ENCODE measurements at regions not wholly inside any gene's neighbourhood (a gene's known extent, or its start where the extent isn't known, plus 50 kb on each side); places are given as distances from the start of the nearest gene placed in this dataset.
"Not testable (repeated sequence)": the region's sequence is repeated elsewhere in the genome, so short reads cannot be mapped to it uniquely, and the experiment has no call there.

GRCh38 chr13:22880741-22881720 lies 299.7 kb upstream of the SGCG start:
- H3K36me3 Mint-ChIP-seq (ENCODE audit: low read depth) = no peaks in the 10 kb centered on the region
- H3K4me1 Mint-ChIP-seq (ENCODE audit: low read depth) = no peaks in the 10 kb centered on the region
- no peak overlapping the region for H3K4me3 Mint-ChIP-seq

GRCh38 chr13:22881721-22882608 lies 298.8 kb upstream of the SGCG start:
- H3K4me1 Mint-ChIP-seq (ENCODE audit: low read depth); H3K36me3 Mint-ChIP-seq (ENCODE audit: low read depth); H3K9me3 Mint-ChIP-seq; H3K27ac Mint-ChIP-seq; H3K4me3 Mint-ChIP-seq; H3K27me3 Mint-ChIP-seq (ENCODE audit: low read depth): not testable (repeated sequence)

More at GRCh38 chr13:22880741-22881720, 299.7 kb upstream of the SGCG start:
- no peak overlapping the region for H3K27ac Mint-ChIP-seq
- no peaks in the 10 kb centered on the region for H3K9me3 Mint-ChIP-seq
- H3K27me3 Mint-ChIP-seq (ENCODE audit: low read depth) = no peaks in the 10 kb centered on the region

GRCh38 chr13:22883262-22883840 lies 297.4 kb upstream of the SGCG start:
- Mint-ChIP-seq H3K4me3 (no peak overlapping the region), H3K27ac (no peak overlapping the region), H3K36me3 (ENCODE audit: low read depth) (no peaks in the 10 kb centered on the region), H3K4me1 (ENCODE audit: low read depth) (no peaks in the 10 kb centered on the region), H3K9me3 (no peaks in the 10 kb centered on the region), H3K27me3 (ENCODE audit: low read depth) (no peaks in the 10 kb centered on the region)

GRCh38 chr13:22883956-22884355 lies 296.8 kb upstream of the SGCG start:
- no peak overlapping the region for H3K4me3 Mint-ChIP-seq
- no peaks in the 10 kb centered on the region for H3K9me3 Mint-ChIP-seq
- H3K27ac Mint-ChIP-seq = no peak overlapping the region
- H3K36me3 Mint-ChIP-seq (ENCODE audit: low read depth) = no peaks in the 10 kb centered on the region
- no peaks in the 10 kb centered on the region for H3K4me1 Mint-ChIP-seq (ENCODE audit: low read depth)
- H3K27me3 Mint-ChIP-seq (ENCODE audit: low read depth) = no peaks in the 10 kb centered on the region

- not testable (repeated sequence) for H3K4me1 Mint-ChIP-seq (ENCODE audit: low read depth); H3K9me3 Mint-ChIP-seq; H3K27ac Mint-ChIP-seq; H3K4me3 Mint-ChIP-seq; H3K36me3 Mint-ChIP-seq (ENCODE audit: low read depth); H3K27me3 Mint-ChIP-seq (ENCODE audit: low read depth)
These were observed 294.7 kb upstream of the SGCG start for GRCh38 chr13:22886061-22886460.

- not testable (repeated sequence) for H3K4me3 Mint-ChIP-seq
These were observed 291.4 kb upstream of the SGCG start for GRCh38 chr13:22889376-22889775.

GRCh38 chr13:22893204-22893603 lies 287.6 kb upstream of the SGCG start:
- Mint-ChIP-seq H3K4me1 (ENCODE audit: low read depth) (no peaks in the 10 kb centered on the region), H3K4me3 (no peak overlapping the region), H3K9me3 (peaks cover 7% of the 10 kb centered on the region), H3K27me3 (ENCODE audit: low read depth) (no peaks in the 10 kb centered on the region), H3K27ac (no peak overlapping the region), H3K36me3 (ENCODE audit: low read depth) (no peaks in the 10 kb centered on the region)

More at GRCh38 chr13:22889376-22889775, 291.4 kb upstream of the SGCG start:
- not testable (repeated sequence) for H3K4me1 Mint-ChIP-seq (ENCODE audit: low read depth); H3K36me3 Mint-ChIP-seq (ENCODE audit: low read depth); H3K27me3 Mint-ChIP-seq (ENCODE audit: low read depth); H3K9me3 Mint-ChIP-seq; H3K27ac Mint-ChIP-seq

GRCh38 chr13:22893777-22894176 lies 287.0 kb upstream of the SGCG start:
- Mint-ChIP-seq H3K4me3 (no peak overlapping the region), H3K4me1 (ENCODE audit: low read depth) (no peaks in the 10 kb centered on the region), H3K27me3 (ENCODE audit: low read depth) (no peaks in the 10 kb centered on the region), H3K9me3 (peaks cover 7% of the 10 kb centered on the region), H3K36me3 (ENCODE audit: low read depth) (no peaks in the 10 kb centered on the region), H3K27ac (no peak overlapping the region)

- H3K4me1 Mint-ChIP-seq (ENCODE audit: low read depth) = no peaks in the 10 kb centered on the region
- no peak overlapping the region for H3K27ac Mint-ChIP-seq
- no peaks in the 10 kb centered on the region for H3K27me3 Mint-ChIP-seq (ENCODE audit: low read depth)
- H3K36me3 Mint-ChIP-seq (ENCODE audit: low read depth) = no peaks in the 10 kb centered on the region
- H3K9me3 Mint-ChIP-seq = peaks cover 11% of the 10 kb centered on the region
- H3K4me3 Mint-ChIP-seq = no peak overlapping the region
These were observed 283.0 kb upstream of the SGCG start for GRCh38 chr13:22897571-22898314.

- peaks cover 11% of the 10 kb centered on the region for H3K9me3 Mint-ChIP-seq
- H3K27ac Mint-ChIP-seq; H3K36me3 Mint-ChIP-seq (ENCODE audit: low read depth); H3K27me3 Mint-ChIP-seq (ENCODE audit: low read depth); H3K4me3 Mint-ChIP-seq; H3K4me1 Mint-ChIP-seq (ENCODE audit: low read depth): not testable (repeated sequence)
These were observed 280.3 kb upstream of the SGCG start for GRCh38 chr13:22900416-22900951.

GRCh38 chr13:22903301-22903700 lies 277.5 kb upstream of the SGCG start:
- no peaks in the 10 kb centered on the region for H3K27me3 Mint-ChIP-seq (ENCODE audit: low read depth)
- no peak overlapping the region for H3K4me3 Mint-ChIP-seq
- H3K9me3 Mint-ChIP-seq = peaks cover 11% of the 10 kb centered on the region
- H3K36me3 Mint-ChIP-seq (ENCODE audit: low read depth) = no peaks in the 10 kb centered on the region
- no peaks in the 10 kb centered on the region for H3K4me1 Mint-ChIP-seq (ENCODE audit: low read depth)
- H3K27ac Mint-ChIP-seq = no peak overlapping the region

- no peaks in the 10 kb centered on the region for H3K36me3 Mint-ChIP-seq (ENCODE audit: low read depth)
- no peaks in the 10 kb centered on the region for H3K4me1 Mint-ChIP-seq (ENCODE audit: low read depth)
- H3K27ac Mint-ChIP-seq = no peak overlapping the region
- H3K9me3 Mint-ChIP-seq = peaks cover 11% of the 10 kb centered on the region
- H3K4me3 Mint-ChIP-seq = no peak overlapping the region
- no peaks in the 10 kb centered on the region for H3K27me3 Mint-ChIP-seq (ENCODE audit: low read depth)
These were observed 276.9 kb upstream of the SGCG start for GRCh38 chr13:22903925-22904324.

- H3K27me3 Mint-ChIP-seq (ENCODE audit: low read depth) = peaks cover 28% of the 10 kb centered on the region
- no peak overlapping the region for H3K27ac Mint-ChIP-seq
- no peaks in the 10 kb centered on the region for H3K9me3 Mint-ChIP-seq
- no peaks in the 10 kb centered on the region for H3K4me1 Mint-ChIP-seq (ENCODE audit: low read depth)
- no peak overlapping the region for H3K4me3 Mint-ChIP-seq
- no peaks in the 10 kb centered on the region for H3K36me3 Mint-ChIP-seq (ENCODE audit: low read depth)
These were observed 265.2 kb upstream of the SGCG start for GRCh38 chr13:22915442-22916082.
